ENCODE measurements at regions not wholly inside any gene's neighbourhood (a gene's known extent, or its start where the extent isn't known, plus 50 kb on each side); places are given as distances from the start of the nearest gene placed in this dataset.

DNA sequence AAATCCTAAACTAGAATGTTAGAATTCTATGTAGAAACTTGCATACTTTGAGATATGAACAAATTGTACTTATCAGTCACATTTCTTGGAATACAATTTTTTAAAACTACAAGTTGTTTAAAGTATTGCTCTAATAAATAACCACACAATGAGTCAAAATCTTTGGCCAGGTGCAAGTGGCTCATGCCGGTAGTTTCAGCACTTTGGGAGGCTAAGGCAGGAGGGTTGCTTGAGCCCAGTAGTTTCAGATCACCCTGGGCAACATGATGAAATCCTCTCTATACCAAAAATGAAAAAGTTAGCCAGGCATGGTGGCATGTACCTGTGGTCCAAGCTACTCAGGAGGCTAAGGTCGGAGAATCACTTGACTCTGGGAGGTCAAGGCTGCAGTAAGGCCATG is 257.8 kb downstream of the COX7C start:
- Histone ChIP-seq H4K20me1 (ENCODE audit: insufficient read depth, low read length) (no peaks in the 10 kb centered on the region), H3K36me3 (ENCODE audit: insufficient read depth, low read length) (no peaks in the 10 kb centered on the region), H3K4me2 (ENCODE audit: low read length) (no peak overlapping the region), H3K9ac (ENCODE audit: low read length) (no peak overlapping the region), H2AFZ (ENCODE audit: low read length) (no peak overlapping the region), H3K4me1 (ENCODE audit: insufficient read depth, low read length, severe bottlenecking) (no peaks in the 10 kb centered on the region), H3K4me3 (ENCODE audit: low read depth, low read length, poor library complexity, severe bottlenecking) (no peak overlapping the region), H3K9me2 (ENCODE audit: low read depth, low read length) (no peaks in the 10 kb centered on the region), H3K27me3 (ENCODE audit: insufficient read depth, low read length) (no peaks in the 10 kb centered on the region), H3K27ac (ENCODE audit: low read depth, low read length, poor library complexity, severe bottlenecking) (no peak overlapping the region), H3K9me3 (ENCODE audit: low read length) (no peaks in the 10 kb centered on the region), H3K79me2 (ENCODE audit: insufficient read depth, low read length) (no peaks in the 10 kb centered on the region), H3F3A (ENCODE audit: insufficient read depth, low read length) (no peaks in the 10 kb centered on the region)
- no peak for TF ChIP-seq EZH2 (IDR thresholded peaks at IDR 0.05; ENCODE audit: borderline replicate concordance, low read length)
- TF ChIP-seq, protein P1, sequence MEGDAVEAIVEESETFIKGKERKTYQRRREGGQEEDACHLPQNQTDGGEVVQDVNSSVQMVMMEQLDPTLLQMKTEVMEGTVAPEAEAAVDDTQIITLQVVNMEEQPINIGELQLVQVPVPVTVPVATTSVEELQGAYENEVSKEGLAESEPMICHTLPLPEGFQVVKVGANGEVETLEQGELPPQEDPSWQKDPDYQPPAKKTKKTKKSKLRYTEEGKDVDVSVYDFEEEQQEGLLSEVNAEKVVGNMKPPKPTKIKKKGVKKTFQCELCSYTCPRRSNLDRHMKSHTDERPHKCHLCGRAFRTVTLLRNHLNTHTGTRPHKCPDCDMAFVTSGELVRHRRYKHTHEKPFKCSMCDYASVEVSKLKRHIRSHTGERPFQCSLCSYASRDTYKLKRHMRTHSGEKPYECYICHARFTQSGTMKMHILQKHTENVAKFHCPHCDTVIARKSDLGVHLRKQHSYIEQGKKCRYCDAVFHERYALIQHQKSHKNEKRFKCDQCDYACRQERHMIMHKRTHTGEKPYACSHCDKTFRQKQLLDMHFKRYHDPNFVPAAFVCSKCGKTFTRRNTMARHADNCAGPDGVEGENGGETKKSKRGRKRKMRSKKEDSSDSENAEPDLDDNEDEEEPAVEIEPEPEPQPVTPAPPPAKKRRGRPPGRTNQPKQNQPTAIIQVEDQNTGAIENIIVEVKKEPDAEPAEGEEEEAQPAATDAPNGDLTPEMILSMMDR (IDR thresholded peaks at IDR 0.05; ENCODE audit: low read length) = no peak

DNA sequence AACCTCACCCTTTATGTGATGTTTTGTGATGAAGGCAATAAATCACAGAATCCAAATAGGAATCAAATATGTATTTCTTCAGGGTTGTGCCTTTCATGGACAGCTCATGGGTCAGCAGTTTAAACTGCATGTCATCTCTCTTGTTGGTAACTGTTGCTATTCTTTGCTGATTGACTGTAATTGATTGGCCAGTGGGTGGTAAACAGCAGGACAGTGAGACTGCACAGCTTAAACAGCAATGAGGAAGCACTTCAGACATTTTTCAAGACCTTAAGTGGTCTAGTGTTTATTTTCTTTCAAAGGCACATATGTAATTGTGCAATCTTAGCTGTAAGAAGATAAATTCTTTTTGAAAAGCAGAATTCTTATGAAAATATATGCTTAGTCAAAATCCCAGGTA is 260.5 kb downstream of the COX7C start:
- TF ChIP-seq EZH2 (IDR thresholded peaks at IDR 0.05; ENCODE audit: borderline replicate concordance, low read length) = no peak
- TF ChIP-seq, protein P1 (IDR thresholded peaks at IDR 0.05; ENCODE audit: low read length) = no peak
- Histone ChIP-seq H3K36me3 (ENCODE audit: insufficient read depth, low read length) (no peaks in the 10 kb centered on the region), H3K79me2 (ENCODE audit: insufficient read depth, low read length) (no peaks in the 10 kb centered on the region)

DNA sequence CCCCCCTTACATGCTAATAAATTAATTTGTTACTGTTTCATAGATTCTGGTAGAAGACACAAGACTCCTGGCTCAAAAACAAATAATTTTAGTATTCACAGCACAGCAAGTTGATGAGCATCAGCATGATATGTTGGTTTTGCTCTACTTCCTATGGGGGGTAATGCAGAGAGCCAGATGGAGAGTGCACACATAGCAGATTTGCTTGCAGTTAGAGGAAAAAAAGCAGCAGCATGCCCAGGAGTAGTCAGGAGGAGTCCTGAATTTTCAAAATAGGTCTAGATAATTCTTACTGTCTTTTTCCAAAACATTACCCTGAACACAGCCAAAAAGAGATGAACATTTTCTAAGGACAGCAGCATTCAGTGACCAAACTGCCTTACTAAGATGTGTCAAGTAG is 261.3 kb downstream of the COX7C start:
- no peaks in the 10 kb centered on the region for H3K79me2 ChIP-seq (ENCODE audit: insufficient read depth, low read length)
- H3K9me2 ChIP-seq (ENCODE audit: low read depth, low read length) = no peaks in the 10 kb centered on the region
- no peaks in the 10 kb centered on the region for H3K36me3 ChIP-seq (ENCODE audit: insufficient read depth, low read length)
- H3K27me3 ChIP-seq (ENCODE audit: insufficient read depth, low read length) = no peaks in the 10 kb centered on the region
- no peaks in the 10 kb centered on the region for H3K4me1 ChIP-seq (ENCODE audit: insufficient read depth, low read length, severe bottlenecking)
- no peak for TF ChIP-seq EZH2 (IDR thresholded peaks at IDR 0.05; ENCODE audit: borderline replicate concordance, low read length)
- TF ChIP-seq, protein P1 (IDR thresholded peaks at IDR 0.05; ENCODE audit: low read length) = no peak
- H3K27ac ChIP-seq (ENCODE audit: low read depth, low read length, poor library complexity, severe bottlenecking) = no peak overlapping the region
- H4K20me1 ChIP-seq (ENCODE audit: insufficient read depth, low read length) = no peaks in the 10 kb centered on the region
- H3K4me3 ChIP-seq (ENCODE audit: low read depth, low read length, poor library complexity, severe bottlenecking) = no peak overlapping the region
- no peaks in the 10 kb centered on the region for H3K9me3 ChIP-seq (ENCODE audit: low read length)
- H3K4me2 ChIP-seq (ENCODE audit: low read length) = no peak overlapping the region
- no peak overlapping the region for H2AFZ ChIP-seq (ENCODE audit: low read length)
- no peak overlapping the region for H3K9ac ChIP-seq (ENCODE audit: low read length)
- no peaks in the 10 kb centered on the region for H3F3A ChIP-seq (ENCODE audit: insufficient read depth, low read length)

More for the DNA sequence above, 260.5 kb downstream of the COX7C start:
- Histone ChIP-seq H3K4me1 (ENCODE audit: insufficient read depth, low read length, severe bottlenecking) (no peaks in the 10 kb centered on the region), H3K9me3 (ENCODE audit: low read length) (no peaks in the 10 kb centered on the region), H4K20me1 (ENCODE audit: insufficient read depth, low read length) (no peaks in the 10 kb centered on the region), H3K4me2 (ENCODE audit: low read length) (no peak overlapping the region), H3K4me3 (ENCODE audit: low read depth, low read length, poor library complexity, severe bottlenecking) (no peak overlapping the region), H3K9me2 (ENCODE audit: low read depth, low read length) (no peaks in the 10 kb centered on the region), H2AFZ (ENCODE audit: low read length) (no peak overlapping the region), H3K27ac (ENCODE audit: low read depth, low read length, poor library complexity, severe bottlenecking) (no peak overlapping the region), H3K9ac (ENCODE audit: low read length) (no peak overlapping the region), H3K27me3 (ENCODE audit: insufficient read depth, low read length) (no peaks in the 10 kb centered on the region), H3F3A (ENCODE audit: insufficient read depth, low read length) (no peaks in the 10 kb centered on the region)
